ENCODE measurements at regions not wholly inside any gene's neighbourhood (a gene's known extent, or its start where the extent isn't known, plus 50 kb on each side); places are given as distances from the start of the nearest gene placed in this dataset.

DNA sequence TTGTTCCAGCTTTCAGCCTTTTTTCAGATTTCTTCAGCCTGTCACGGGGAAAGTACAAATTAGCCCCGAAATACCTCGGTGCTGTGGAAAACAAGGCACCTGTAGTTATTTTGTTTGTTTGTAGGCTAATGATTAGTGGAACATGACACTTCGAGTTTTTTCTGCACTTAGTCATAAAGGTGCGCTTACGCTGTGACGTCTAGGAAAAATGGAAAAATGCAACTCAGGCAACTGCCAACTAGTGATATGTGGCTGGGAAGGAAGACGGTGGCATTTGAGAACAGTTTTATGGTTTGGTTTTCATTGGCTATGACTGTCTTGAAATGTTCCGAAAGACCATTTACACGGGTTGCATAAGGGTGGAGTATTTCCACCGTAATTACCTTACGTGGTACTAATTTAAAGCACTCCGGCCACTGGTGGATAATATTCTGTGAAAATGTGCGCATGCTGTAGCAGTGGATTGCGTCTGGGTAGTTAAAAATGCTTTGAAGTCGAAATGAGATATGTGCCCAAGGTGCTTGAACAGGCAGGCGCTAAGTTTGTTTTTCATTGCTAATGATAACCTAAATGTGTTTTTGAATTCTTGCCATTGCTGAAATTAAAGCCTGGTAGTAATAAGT, 94.5 kb upstream of the CELF2 start:
- Histone ChIP-seq H3K27me3 (replicated peaks; ENCODE audit: insufficient read depth) (no peaks in the 10 kb centered on the region), H3F3A (ENCODE audit: insufficient read depth) (no peaks in the 10 kb centered on the region), H3K9me2 (ENCODE audit: insufficient read depth) (no peaks in the 10 kb centered on the region), H3K4me1 (ENCODE audit: insufficient read depth) (no peaks in the 10 kb centered on the region), H3K4me2 (ENCODE audit: unreplicated experiment) (no peak overlapping the region), H4K20me1 (ENCODE audit: insufficient read depth) (no peaks in the 10 kb centered on the region), H3K79me2 (ENCODE audit: insufficient read depth) (no peaks in the 10 kb centered on the region), H3K4me3 (no peak overlapping the region), H3K9me3 (ENCODE audit: low read depth) (no peaks in the 10 kb centered on the region), H3K9ac (no peak overlapping the region), H3K27ac (no peak overlapping the region), H2AFZ (no peak overlapping the region), H3K36me3 (ENCODE audit: low read depth) (no peaks in the 10 kb centered on the region)
- TF ChIP-seq EZH2 (IDR thresholded peaks at IDR 0.05; ENCODE audit: insufficient read depth, poor library complexity, severe bottlenecking) (no peak), EZH2phosphoT487 (IDR thresholded peaks at IDR 0.05; ENCODE audit: insufficient read depth, low read depth) (no peak)
- no peak for DNase-seq
- in situ Hi-C loops (cut with MboI): no loop called here
- 88 to 92% methylated on average over 17 of the region's 17 CpGs for WGBS, 2 experiments (ENCODE audit: low coverage in 1 of 2, low lambda C conversion rate in 2 of 2, missing lambda C conversion rate in 2 of 2)

- Histone ChIP-seq H3K4me1 (ENCODE audit: insufficient read depth) (no peaks in the 10 kb centered on the region), H3K79me2 (ENCODE audit: insufficient read depth) (no peaks in the 10 kb centered on the region), H3K27ac (no peak overlapping the region), H3F3A (ENCODE audit: insufficient read depth) (no peaks in the 10 kb centered on the region), H3K27me3 (replicated peaks; ENCODE audit: insufficient read depth) (no peaks in the 10 kb centered on the region), H3K9me2 (ENCODE audit: insufficient read depth) (no peaks in the 10 kb centered on the region), H2AFZ (no peak overlapping the region), H4K20me1 (ENCODE audit: insufficient read depth) (no peaks in the 10 kb centered on the region), H3K9me3 (ENCODE audit: low read depth) (no peaks in the 10 kb centered on the region), H3K9ac (no peak overlapping the region), H3K36me3 (ENCODE audit: low read depth) (no peaks in the 10 kb centered on the region), H3K4me2 (ENCODE audit: unreplicated experiment) (no peak overlapping the region), H3K4me3 (no peak overlapping the region)
- TF ChIP-seq EZH2 (IDR thresholded peaks at IDR 0.05; ENCODE audit: insufficient read depth, poor library complexity, severe bottlenecking): no peak
- no peak for TF ChIP-seq EZH2phosphoT487 (IDR thresholded peaks at IDR 0.05; ENCODE audit: insufficient read depth, low read depth)
- in situ Hi-C loops (cut with MboI): no loop called here
- no peak for DNase-seq
- WGBS, 2 experiments (ENCODE audit: low coverage in 1 of 2, low lambda C conversion rate in 2 of 2, missing lambda C conversion rate in 2 of 2): 91 to 98% methylated on average over 4 of the region's 4 CpGs
Measured at GRCh38 chr10:10925667-10926066, 92.0 kb upstream of the CELF2 start.

- no peaks in the 10 kb centered on the region for H4K20me1 ChIP-seq (ENCODE audit: insufficient read depth)
- H3K79me2 ChIP-seq (ENCODE audit: insufficient read depth): no peaks in the 10 kb centered on the region
- no peaks in the 10 kb centered on the region for H3K9me3 ChIP-seq (ENCODE audit: low read depth)
- TF ChIP-seq EZH2phosphoT487 (IDR thresholded peaks at IDR 0.05; ENCODE audit: insufficient read depth, low read depth) (no peak), EZH2 (IDR thresholded peaks at IDR 0.05; ENCODE audit: insufficient read depth, poor library complexity, severe bottlenecking) (no peak)
- no peaks in the 10 kb centered on the region for H3K27me3 ChIP-seq (replicated peaks; ENCODE audit: insufficient read depth)
- no peaks in the 10 kb centered on the region for H3K4me1 ChIP-seq (ENCODE audit: insufficient read depth)
- no peak overlapping the region for H3K9ac ChIP-seq
- no peak for DNase-seq
- no peaks in the 10 kb centered on the region for H3F3A ChIP-seq (ENCODE audit: insufficient read depth)
- in situ Hi-C loops (cut with MboI): no loop called here
- WGBS, 2 experiments (ENCODE audit: low coverage in 1 of 2, low lambda C conversion rate in 2 of 2, missing lambda C conversion rate in 2 of 2): 67 to 76% methylated on average over 1 of the region's 1 CpG
- no peak overlapping the region for H3K4me2 ChIP-seq (ENCODE audit: unreplicated experiment)
- H3K4me3 ChIP-seq: no peak overlapping the region
- no peak overlapping the region for H2AFZ ChIP-seq
- no peaks in the 10 kb centered on the region for H3K9me2 ChIP-seq (ENCODE audit: insufficient read depth)
- no peak overlapping the region for H3K27ac ChIP-seq
- H3K36me3 ChIP-seq (ENCODE audit: low read depth): no peaks in the 10 kb centered on the region
Measured at GRCh38 chr10:10927608-10928007, 90.1 kb upstream of the CELF2 start.

DNA sequence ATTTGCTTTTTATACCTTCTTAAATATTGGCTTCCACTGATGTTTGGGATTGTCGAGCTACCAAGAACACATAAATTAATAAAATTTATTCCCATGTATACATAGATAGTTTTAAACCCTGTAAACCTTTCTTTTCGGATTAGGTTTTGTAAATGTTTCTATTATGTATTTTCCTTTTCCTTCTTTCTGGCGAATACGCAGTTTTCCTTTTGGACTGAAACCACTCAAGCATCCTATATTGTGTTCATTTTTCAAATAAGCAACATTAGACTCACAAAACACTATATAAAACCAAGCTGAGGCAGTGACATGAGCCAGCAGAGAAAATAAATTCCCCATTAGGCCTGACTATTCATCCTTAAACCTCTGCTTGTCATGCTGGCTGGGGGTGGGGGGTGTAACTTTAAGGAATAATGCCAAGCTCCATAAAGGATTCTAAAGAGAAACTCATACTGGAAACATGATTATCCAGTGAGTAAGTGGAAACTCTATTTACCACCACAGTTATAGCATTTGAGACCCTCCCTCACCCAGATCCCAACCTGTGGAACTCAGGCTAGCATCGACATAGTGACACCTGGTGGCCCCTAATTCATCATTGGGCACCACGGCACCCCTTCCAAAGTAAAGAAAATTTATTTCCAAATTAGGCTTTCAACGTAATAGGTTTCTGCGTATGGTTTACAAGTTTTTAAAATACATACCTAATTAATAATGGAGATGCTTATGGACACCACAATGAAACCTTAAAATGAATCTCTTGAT, 86.5 kb upstream of the CELF2 start:
- no peaks in the 10 kb centered on the region for H3K27me3 ChIP-seq (replicated peaks; ENCODE audit: insufficient read depth)
- in situ Hi-C loops (cut with MboI): no loop called here
- no peaks in the 10 kb centered on the region for H3K9me2 ChIP-seq (ENCODE audit: insufficient read depth)
- H3K27ac ChIP-seq: no peak overlapping the region
- H4K20me1 ChIP-seq (ENCODE audit: insufficient read depth): no peaks in the 10 kb centered on the region
- no peak for TF ChIP-seq EZH2phosphoT487 (IDR thresholded peaks at IDR 0.05; ENCODE audit: insufficient read depth, low read depth)
- TF ChIP-seq EZH2 (IDR thresholded peaks at IDR 0.05; ENCODE audit: insufficient read depth, poor library complexity, severe bottlenecking): no peak
- no peak overlapping the region for H3K4me3 ChIP-seq
- no peaks in the 10 kb centered on the region for H3K9me3 ChIP-seq (ENCODE audit: low read depth)
- no peak overlapping the region for H3K9ac ChIP-seq
- DNase-seq: no peak
- H3K36me3 ChIP-seq (ENCODE audit: low read depth): no peaks in the 10 kb centered on the region
- 83% methylated on average over 8 of the region's 8 CpGs for WGBS, 2 experiments (ENCODE audit: low coverage in 1 of 2, low lambda C conversion rate in 2 of 2, missing lambda C conversion rate in 2 of 2)
- no peaks in the 10 kb centered on the region for H3K79me2 ChIP-seq (ENCODE audit: insufficient read depth)
- no peaks in the 10 kb centered on the region for H3F3A ChIP-seq (ENCODE audit: insufficient read depth)
- H2AFZ ChIP-seq: no peak overlapping the region
- no peaks in the 10 kb centered on the region for H3K4me1 ChIP-seq (ENCODE audit: insufficient read depth)
- H3K4me2 ChIP-seq (ENCODE audit: unreplicated experiment): no peak overlapping the region
